ENCODE measurements at regions not wholly inside any gene's neighbourhood (a gene's known extent, or its start where the extent isn't known, plus 50 kb on each side); places are given as distances from the start of the nearest gene placed in this dataset.

GRCh38 chr20:22472447-22473100, 111.8 kb downstream of the FOXA2 start:
- TF ChIP-seq JUND (IDR thresholded peaks at IDR 0.05; ENCODE audit: low read depth), result no peak
- DNase-seq (ENCODE audit: low read depth in 1 of 2, low spot score in 1 of 2), result no peak
- in situ Hi-C loops (cut with HindIII; ENCODE audit: low pct_unique_long_range_greater_than_20kb, low sequenced_read_pairs), result no loop called here

- TF ChIP-seq JUND (IDR thresholded peaks at IDR 0.05; ENCODE audit: low read depth), result no peak
- in situ Hi-C loops (cut with HindIII; ENCODE audit: low pct_unique_long_range_greater_than_20kb, low sequenced_read_pairs), result no loop called here
- DNase-seq (ENCODE audit: low read depth in 1 of 2, low spot score in 1 of 2), result peak in 1 of 2 experiments; percentile 13
Observed at GRCh38 chr20:22471156-22471836, 113.1 kb downstream of the FOXA2 start.

- no peak for TF ChIP-seq JUND (IDR thresholded peaks at IDR 0.05; ENCODE audit: low read depth)
Observed at GRCh38 chr20:22470620-22471026, 113.7 kb downstream of the FOXA2 start.

GRCh38 chr20:22466447-22467171, 117.8 kb downstream of the FOXA2 start:
- in situ Hi-C loops (cut with HindIII; ENCODE audit: low pct_unique_long_range_greater_than_20kb, low sequenced_read_pairs), result no loop called here
- no peak for TF ChIP-seq JUND (IDR thresholded peaks at IDR 0.05; ENCODE audit: low read depth)
- DNase-seq (ENCODE audit: low read depth in 1 of 2, low spot score in 1 of 2), result no peak

More at GRCh38 chr20:22470620-22471026, 113.7 kb downstream of the FOXA2 start:
- no peak for DNase-seq (ENCODE audit: low read depth in 1 of 2, low spot score in 1 of 2)
- in situ Hi-C loops (cut with HindIII; ENCODE audit: low pct_unique_long_range_greater_than_20kb, low sequenced_read_pairs), result no loop called here

GRCh38 chr20:22465622-22466446, 118.5 kb downstream of the FOXA2 start:
- no peak for TF ChIP-seq JUND (IDR thresholded peaks at IDR 0.05; ENCODE audit: low read depth)
- DNase-seq (ENCODE audit: low read depth in 1 of 2, low spot score in 1 of 2), result no peak
- in situ Hi-C loops (cut with HindIII; ENCODE audit: low pct_unique_long_range_greater_than_20kb, low sequenced_read_pairs), result no loop called here

- TF ChIP-seq JUND (IDR thresholded peaks at IDR 0.05; ENCODE audit: low read depth), result no peak
- DNase-seq (ENCODE audit: low read depth in 1 of 2, low spot score in 1 of 2), result no peak
- in situ Hi-C loops (cut with HindIII; ENCODE audit: low pct_unique_long_range_greater_than_20kb, low sequenced_read_pairs), result no loop called here
Observed at GRCh38 chr20:22464312-22465003, 119.9 kb downstream of the FOXA2 start.

- no peak for TF ChIP-seq JUND (IDR thresholded peaks at IDR 0.05; ENCODE audit: low read depth)
- in situ Hi-C loops (cut with HindIII; ENCODE audit: low pct_unique_long_range_greater_than_20kb, low sequenced_read_pairs), result no loop called here
- DNase-seq (ENCODE audit: low read depth in 1 of 2, low spot score in 1 of 2), result no peak
Observed at GRCh38 chr20:22462975-22463914, 121.1 kb downstream of the FOXA2 start.

GRCh38 chr20:22460803-22461202, 123.6 kb downstream of the FOXA2 start:
- in situ Hi-C loops (cut with HindIII; ENCODE audit: low pct_unique_long_range_greater_than_20kb, low sequenced_read_pairs), result no loop called here
- TF ChIP-seq JUND (IDR thresholded peaks at IDR 0.05; ENCODE audit: low read depth), result no peak
- DNase-seq (ENCODE audit: low read depth in 1 of 2, low spot score in 1 of 2), result no peak

GRCh38 chr20:22460231-22460630, 124.1 kb downstream of the FOXA2 start:
- TF ChIP-seq JUND (IDR thresholded peaks at IDR 0.05; ENCODE audit: low read depth), result no peak
- no peak for DNase-seq (ENCODE audit: low read depth in 1 of 2, low spot score in 1 of 2)
- in situ Hi-C loops (cut with HindIII; ENCODE audit: low pct_unique_long_range_greater_than_20kb, low sequenced_read_pairs), result no loop called here

GRCh38 chr20:22459754-22460153, 124.6 kb downstream of the FOXA2 start:
- no peak for TF ChIP-seq JUND (IDR thresholded peaks at IDR 0.05; ENCODE audit: low read depth)
- in situ Hi-C loops (cut with HindIII; ENCODE audit: low pct_unique_long_range_greater_than_20kb, low sequenced_read_pairs), result no loop called here
- no peak for DNase-seq (ENCODE audit: low read depth in 1 of 2, low spot score in 1 of 2)

GRCh38 chr20:22456109-22456508, 128.3 kb downstream of the FOXA2 start:
- no peak for TF ChIP-seq JUND (IDR thresholded peaks at IDR 0.05; ENCODE audit: low read depth)
- no peak for DNase-seq (ENCODE audit: low read depth in 1 of 2, low spot score in 1 of 2)
- in situ Hi-C loops (cut with HindIII; ENCODE audit: low pct_unique_long_range_greater_than_20kb, low sequenced_read_pairs), result no loop called here
